ENCODE measurements at regions not wholly inside any gene's neighbourhood (a gene's known extent, or its start where the extent isn't known, plus 50 kb on each side); places are given as distances from the start of the nearest gene placed in this dataset.

- peak overlapping the region in 4 of 8 donors; percentile 45 to 84 (median 63) for H3K27ac ChIP-seq
- DNase-seq: no peak
Observed at GRCh38 chr6:6752129-6752528, 163.6 kb downstream of the LY86 start.

GRCh38 chr6:6753301-6753700 lies 164.8 kb downstream of the LY86 start:
- TF ChIP-seq POLR2A (IDR thresholded peaks at IDR 0.05): no peak
- no peak for TF ChIP-seq CTCF (IDR thresholded peaks at IDR 0.05 in 8 of 11, conservative IDR thresholded peaks at IDR 0.05 in 3 of 11)
- TF ChIP-seq POLR2AphosphoS5 (IDR thresholded peaks at IDR 0.05): no peak
- intact Hi-C loops (cut with DNase I; ENCODE audit: low total_unique reads): no loop called here
- H3K27ac ChIP-seq: no peak overlapping the region
- DNase-seq: no peak
- H3K9me3 ChIP-seq: no peaks in the 10 kb centered on the region
- H3K4me3 ChIP-seq: no peak overlapping the region
- H3K36me3 ChIP-seq: no peaks in the 10 kb centered on the region
- H3K27me3 ChIP-seq (replicated peaks in 1 of 7): no peaks in the 10 kb centered on the region
- WGBS, 5 donors: 95 to 97% (median 97%) methylated on average over 8 of the region's 8 CpGs
- peaks cover 0 to 49% (median 16%) of the 10 kb centered on the region in 6 donors for H3K4me1 ChIP-seq

More at GRCh38 chr6:6752129-6752528, 163.6 kb downstream of the LY86 start:
- intact Hi-C loops (cut with DNase I; ENCODE audit: low total_unique reads): no loop called here
- peaks cover 0 to 52% (median 16%) of the 10 kb centered on the region in 6 donors for H3K4me1 ChIP-seq
- no peaks in the 10 kb centered on the region for H3K9me3 ChIP-seq
- no peaks in the 10 kb centered on the region for H3K27me3 ChIP-seq (replicated peaks in 1 of 7)
- no peaks in the 10 kb centered on the region for H3K36me3 ChIP-seq
- TF ChIP-seq POLR2AphosphoS5 (IDR thresholded peaks at IDR 0.05): no peak
- TF ChIP-seq CTCF (IDR thresholded peaks at IDR 0.05 in 8 of 11, conservative IDR thresholded peaks at IDR 0.05 in 3 of 11): no peak
- TF ChIP-seq POLR2A (IDR thresholded peaks at IDR 0.05): no peak
- H3K4me3 ChIP-seq: no peak overlapping the region
- WGBS, 5 donors: 79 to 90% (median 81%) methylated on average over 4 of the region's 4 CpGs

GRCh38 chr6:6756526-6756925 lies 168.0 kb downstream of the LY86 start:
- no peaks in the 10 kb centered on the region for H3K36me3 ChIP-seq
- no peaks in the 10 kb centered on the region for H3K27me3 ChIP-seq (replicated peaks in 1 of 7)
- TF ChIP-seq CTCF (IDR thresholded peaks at IDR 0.05 in 8 of 11, conservative IDR thresholded peaks at IDR 0.05 in 3 of 11) (no peak), POLR2A (IDR thresholded peaks at IDR 0.05) (no peak), POLR2AphosphoS5 (IDR thresholded peaks at IDR 0.05) (no peak)
- intact Hi-C loops (cut with DNase I; ENCODE audit: low total_unique reads): no loop called here
- no peak overlapping the region for H3K4me3 ChIP-seq
- H3K27ac ChIP-seq: no peak overlapping the region
- DNase-seq: no peak
- WGBS, 5 donors: 29 to 46% (median 36%) methylated on average over 3 of the region's 3 CpGs
- no peaks in the 10 kb centered on the region for H3K9me3 ChIP-seq
- H3K4me1 ChIP-seq: peaks cover 0 to 33% (median 17%) of the 10 kb centered on the region in 6 donors

- intact Hi-C loops (cut with DNase I; ENCODE audit: low total_unique reads): no loop called here
- Histone ChIP-seq H3K9me3 (no peaks in the 10 kb centered on the region), H3K27ac (peak overlapping the region in 1 of 8 donors; percentile 66), H3K4me1 (peaks cover 0 to 20% (median 12%) of the 10 kb centered on the region in 6 donors), H3K4me3 (no peak overlapping the region), H3K27me3 (replicated peaks in 1 of 7) (no peaks in the 10 kb centered on the region), H3K36me3 (no peaks in the 10 kb centered on the region)
- 65 to 87% (median 75%) methylated on average over 3 of the region's 3 CpGs for WGBS, 5 donors
- TF ChIP-seq POLR2A (IDR thresholded peaks at IDR 0.05) (no peak), POLR2AphosphoS5 (IDR thresholded peaks at IDR 0.05) (no peak), CTCF (IDR thresholded peaks at IDR 0.05 in 8 of 11, conservative IDR thresholded peaks at IDR 0.05 in 3 of 11) (no peak)
- no peak for DNase-seq
Observed at GRCh38 chr6:6758546-6758914, 170.0 kb downstream of the LY86 start.
